K562 (cell line): ENCODE measurements at regions not wholly inside any gene's neighbourhood (a gene's known extent, or its start where the extent isn't known, plus 50 kb on each side); places are given as distances from the start of the nearest gene placed in this dataset.

Experiments used
- ATAC-seq: fragments of 200-7000 bp; cut with Tn5 transposase; 3 replicates; pipeline ENCODE4 v1.9.1; 2020; ENCODE audit warnings: moderate library complexity
- BruUV-seq: library from RNA; stranded (reverse); fragments of 400-500 nt; replicated peaks from 2 replicates; lab custom pipeline; 2021; lab: Mats Ljungman, UMichigan
- CTCF ChIA-PET: fragments of 300-600 bp; formaldehyde crosslinking; extraction: SDS; loops from one replicate; lab custom pipeline; 2021; ENCODE audit warnings: low intra/inter-chr PET ratio; lab: Yijun Ruan, JAX
- POLR2A ChIA-PET: fragments of 300-600, 350-650 bp; sonication (Branson Sonifier 250); formaldehyde crosslinking; extraction: SDS; loops from one replicate; lab custom pipeline; 2021; ENCODE audit warnings: antibody characterized with exemption, inconsistent platforms; lab: Yijun Ruan, JAX
- DNase-seq, 4 experiments: peaks; one replicate each; pipeline versions ENCODE4 v3.0.0 to v3.0.0-alpha.2; 2011 to 2018; ENCODE audit warnings: low spot score in 3 of 4, mixed read lengths in 3 of 4; ENCODE audit errors: extremely low read depth in 1 of 4
- FAIRE-seq: peaks from 2 replicates; lab custom pipeline; 2011; peaks lifted over from hg19 to GRCh38; lab: Jason Lieb, UNC
- H2AFZ ChIP-seq: 2 replicates; pipeline ENCODE4 v1.6.0; 2011; ENCODE audit warnings: low read depth, low read length, control low read depth, inconsistent platforms
- H3K27ac ChIP-seq: fragments of 200-600 bp; 3 replicates; pipeline ENCODE4 v1.8.0; 2011; ENCODE audit warnings: low read depth, mild to moderate bottlenecking, control low read depth, inconsistent platforms, low read length, moderate library complexity, mixed read lengths; ENCODE audit errors: extremely low read depth
- H3K27me3 ChIP-seq, 2 experiments: fragments of 300-600 bp in 1 of 2; 2 replicates in 1 of 2; 3 replicates in 1 of 2; pipeline versions ENCODE4 v1.6.0 to v1.8.0; 2011; ENCODE audit warnings: inconsistent platforms in 2 of 2, low read length in 2 of 2, mild to moderate bottlenecking in 1 of 2, mixed read lengths in 1 of 2, moderate library complexity in 1 of 2; ENCODE audit not compliant: control insufficient read depth in 2 of 2, insufficient read depth in 2 of 2
- H3K36me3 ChIP-seq: fragments of 300-600 bp; 3 replicates; pipeline ENCODE4 v1.8.0; 2011; ENCODE audit warnings: mild to moderate bottlenecking, low read length, inconsistent platforms; ENCODE audit not compliant: control insufficient read depth, insufficient read depth
- H3K4me1 ChIP-seq, 2 experiments: fragments of 200-600 bp in 1 of 2; replicated peaks in 1 of 2; 2 replicates in 1 of 2; 3 replicates in 1 of 2; pipeline versions ENCODE4 v1.5.1 to v1.8.0; 2011; ENCODE audit warnings: inconsistent platforms in 2 of 2, low read length in 2 of 2, mild to moderate bottlenecking in 1 of 2, mixed read lengths in 1 of 2, moderate library complexity in 1 of 2; ENCODE audit not compliant: control insufficient read depth in 2 of 2, insufficient read depth in 2 of 2
- H3K4me2 ChIP-seq: 2 replicates; pipeline ENCODE4 v1.6.1; 2011; ENCODE audit warnings: low read length, control low read depth, inconsistent platforms, mixed read lengths; ENCODE audit not compliant: insufficient read depth
- H3K4me3 ChIP-seq: fragments of 200-600 bp; sonication (generic), shearing (Covaris generic); 2 replicates; pipeline ENCODE4 v1.5.1; 2016; ENCODE audit warnings: control low read depth, inconsistent platforms
- H3K79me2 ChIP-seq: fragments of 200-600 bp; 3 replicates; pipeline ENCODE4 v1.8.0; 2011; ENCODE audit warnings: low read length, inconsistent platforms; ENCODE audit not compliant: control insufficient read depth, insufficient read depth
- H3K9ac ChIP-seq, 2 experiments: 2 replicates each; pipeline versions ENCODE4 v1.6.0 to v1.6.1; 2011; ENCODE audit warnings: low read depth in 2 of 2, low read length in 2 of 2, control low read depth in 1 of 2, inconsistent platforms in 1 of 2, mild to moderate bottlenecking in 1 of 2, mixed read lengths in 1 of 2; ENCODE audit not compliant: insufficient read depth in 1 of 2
- H3K9me1 ChIP-seq: one replicate; pipeline ENCODE4 v1.6.0; 2011; ENCODE audit warnings: inconsistent platforms, mild to moderate bottlenecking, low read length, moderate library complexity; ENCODE audit not compliant: control insufficient read depth, insufficient read depth
- H3K9me3 ChIP-seq: replicated peaks from 2 replicates; pipeline ENCODE4 v1.5.1; 2011; ENCODE audit warnings: low read depth, low read length, inconsistent platforms; ENCODE audit not compliant: control insufficient read depth, insufficient read depth
- H4K20me1 ChIP-seq: replicated peaks from 2 replicates; pipeline ENCODE4 v1.6.1; 2011; ENCODE audit warnings: low read length, inconsistent platforms, mixed read lengths; ENCODE audit not compliant: control insufficient read depth, insufficient read depth
- BACH1 ChIP-seq: fragments of 200-800 bp; sonication (Bioruptor generic); IDR thresholded peaks from 2 replicates; pipeline ENCODE4 v1.6.1; 2016; ENCODE audit warnings: missing genetic modification characterization, missing compliant biosample characterization
- CBFA2T2 ChIP-seq: fragments of 450-650 bp; conservative IDR thresholded peaks from 2 replicates; pipeline ENCODE4 v1.6.1; 2017; ENCODE audit warnings: mild to moderate bottlenecking
- FOXA1 ChIP-seq: fragments of 450-650 bp; IDR thresholded peaks from 2 replicates; pipeline ENCODE4 v1.6.1; 2016; ENCODE audit warnings: mild to moderate bottlenecking, borderline replicate concordance
- MNT ChIP-seq, 2 experiments: fragments of 450-650 bp; conservative IDR thresholded peaks; 2 replicates each; pipeline ENCODE4 v1.6.1; 2017; ENCODE audit warnings: mild to moderate bottlenecking in 2 of 2, moderate library complexity in 2 of 2
- REST ChIP-seq, 2 experiments: fragments of 450-650 bp; formaldehyde crosslinking in 1 of 2; IDR thresholded peaks; 2 replicates each; pipeline versions ENCODE4 v1.4.0 to v1.6.1; 2014 to 2020; ENCODE audit warnings: mild to moderate bottlenecking in 2 of 2, borderline replicate concordance in 1 of 2, low read depth in 1 of 2
- TAF9B ChIP-seq: fragments of 450-650 bp; IDR thresholded peaks from 2 replicates; pipeline ENCODE4 v1.6.1; 2018; ENCODE audit warnings: mild to moderate bottlenecking; ENCODE audit not compliant: partially characterized antibody
- WHSC1 ChIP-seq: IDR thresholded peaks from one replicate; pipeline ENCODE4 v1.6.1; 2012; ENCODE audit warnings: low read length, control low read depth, inconsistent platforms
- YY1 ChIP-seq, 3 experiments: IDR thresholded peaks; 2 replicates each; pipeline ENCODE4 v1.6.1; 2011; ENCODE audit warnings: low read length in 2 of 3, mild to moderate bottlenecking in 2 of 3, moderate library complexity in 2 of 3, borderline replicate concordance in 1 of 3, control low read depth in 1 of 3, low read depth in 1 of 3; ENCODE audit not compliant: insufficient read depth in 3 of 3, insufficient replicate concordance in 2 of 3, control insufficient read depth in 1 of 3, insufficient read length in 1 of 3; ENCODE audit errors: extremely low read depth in 1 of 3
- ZNF277 ChIP-seq: fragments of 250-450 bp; sonication (Bioruptor Pico); IDR thresholded peaks from 2 replicates; pipeline ENCODE4 v1.8.0; 2022; ENCODE audit warnings: inconsistent platforms, mild to moderate bottlenecking, moderate library complexity, borderline replicate concordance
- WGBS: fragments of 100-300 bp; shearing (Covaris generic); methylation state at CpG from one replicate; pipeline ENCODE4 v1.1.6; 2016; ENCODE audit warnings: low coverage, mixed read lengths; ENCODE audit not compliant: insufficient coverage; ENCODE audit errors: missing lambda C conversion rate; 5-methylcytosine and 5-hydroxymethylcytosine counted together
- in situ Hi-C: fragments of 300-500 bp; cut with MboI; formaldehyde crosslinking; loops from 4 replicates; pipeline ENCODE4 v1.15.0; 2018; ENCODE audit warnings: inconsistent platforms, mixed read lengths
- intact Hi-C: fragments of 100-400 bp; cut with micrococcal nuclease; formaldehyde crosslinking; loops from 2 replicates; pipeline ENCODE4 v1.14.2; 2022

GRCh38 chr15:92809880-92810361 is 90.2 kb upstream of the CHD2 start:
- Histone ChIP-seq H3K79me2 (peaks cover 41% of the 10 kb centered on the region), H3K4me2 (peak overlapping the region; percentile 83), H2AFZ (peak overlapping the region; percentile 53), H3K4me3 (peak overlapping the region; percentile 39), H3K9me1 (no peaks in the 10 kb centered on the region), H3K27me3 (no peaks in the 10 kb centered on the region), H3K4me1 (peaks cover 12 to 38% of the 10 kb centered on the region in 2 experiments), H3K9me3 (no peaks in the 10 kb centered on the region), H4K20me1 (no peaks in the 10 kb centered on the region), H3K36me3 (no peaks in the 10 kb centered on the region), H3K27ac (peak overlapping the region; percentile 92), H3K9ac (peak overlapping the region; percentile 93 to 96)
- peak; percentile 23 for ATAC-seq
- CTCF ChIA-PET = interaction anchor here (3.6 kb wide), 1 partner anchor 108 kb away, joined by 11 read pairs; no protein-coding TSS in a partner anchor
- in situ Hi-C loops (loop anchor here (5.0 kb wide), 1 partner anchor 72 kb away; no protein-coding TSS in a partner anchor), intact Hi-C loops (loop anchor here (1.0 to 10.0 kb wide), 6 partner anchors 10 to 1775 kb away; no protein-coding TSS in a partner anchor)
- POLR2A ChIA-PET = interaction anchor here (0.8 to 7.8 kb wide), 22 partner anchors 9 to 193 kb away, joined by 3 to 110 read pairs (median 8); partner anchors contain the start of gene CHD2
- DNase-seq = peak in 2 of 4 experiments; percentile 57 to 76
- BruUV-seq = no TSS peak
- 3% methylated on average over 12 of the region's 12 CpGs for WGBS
- FAIRE-seq = no peak
- TF ChIP-seq REST (IDR thresholded peaks at IDR 0.05; ENCODE audit: borderline replicate concordance) (peak; percentile 89), REST (CRISPR knock-in tag; IDR thresholded peaks at IDR 0.05; ENCODE audit: low read depth) (0 out of 2 replicates have a peak, but pooled peaks have one; percentile 31), BACH1 (tag) (0 out of 2 replicates have a peak, but pooled peaks have one; percentile 22), MNT (conservative IDR thresholded peaks at IDR 0.05) (no peak), FOXA1 (no peak), WHSC1 (no peak), CBFA2T2 (0 out of 2 replicates have a peak, but pooled peaks have one; percentile 10), ZNF277 (CRISPR knock-in tag) (no peak), TAF9B (no peak), YY1 (IDR thresholded peaks at IDR 0.05; ENCODE audit: borderline replicate concordance in 1 of 3, control insufficient read depth in 1 of 3, extremely low read depth in 1 of 3, insufficient read depth in 3 of 3, insufficient read length in 1 of 3, insufficient replicate concordance in 2 of 3, low read depth in 1 of 3, low read length in 2 of 3) (peak in 1 of 3 experiments; percentile 70)
